SK-N-MC (cell line): ENCODE measurements at regions not wholly inside any gene's neighbourhood (a gene's known extent, or its start where the extent isn't known, plus 50 kb on each side); places are given as distances from the start of the nearest gene placed in this dataset.

Experiments used
- EZH2 ChIP-seq: fragments of 200-600 bp; sonication (generic); IDR thresholded peaks from one replicate; pipeline ENCODE4 v1.6.1; 2017; ENCODE audit warnings: antibody characterized with exemption
- POLR2AphosphoS5 ChIP-seq: IDR thresholded peaks from 2 replicates; pipeline ENCODE4 v1.6.1; 2012; ENCODE audit warnings: mild to moderate bottlenecking, low read depth, low read length, borderline replicate concordance

DNA sequence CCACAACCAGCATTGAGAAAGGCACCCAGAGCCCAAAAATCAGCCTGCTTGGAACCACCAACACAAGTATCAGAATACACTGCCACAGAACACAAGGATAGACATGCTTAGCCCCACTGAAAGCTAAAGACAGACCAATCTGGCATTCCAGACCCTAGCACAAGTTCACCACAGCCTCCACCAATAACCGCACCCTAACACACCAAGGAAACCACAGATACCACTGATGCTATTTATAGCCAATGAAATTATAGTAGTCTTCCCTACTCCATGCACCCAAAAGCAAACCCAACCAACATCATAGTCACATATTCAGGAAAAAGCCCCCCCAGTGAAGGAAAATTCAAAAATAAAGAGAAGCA, 83.9 kb upstream of the STT3B start:
- TF ChIP-seq EZH2 (no peak), POLR2AphosphoS5 (no peak)
